Neural progenitor cell (in vitro differentiated cells): ENCODE measurements at regions not wholly inside any gene's neighbourhood (a gene's known extent, or its start where the extent isn't known, plus 50 kb on each side); places are given as distances from the start of the nearest gene placed in this dataset.

Experiments
- DNase-seq: peaks from one replicate; pipeline ENCODE4 v3.0.0-alpha.2; 2016; ENCODE audit warnings: low spot score
- H2AFZ ChIP-seq: fragments of 200-600 bp; sonication (generic); replicated peaks from 2 replicates; pipeline ENCODE4 v1.6.1; 2016; ENCODE audit warnings: antibody characterized with exemption
- H3F3A ChIP-seq: fragments of 200-600 bp; sonication (generic); 2 replicates; pipeline ENCODE4 v1.6.1; 2016; ENCODE audit warnings: antibody characterized with exemption, low read depth
- H3K27ac ChIP-seq: fragments of 200-600 bp; sonication (generic); 2 replicates; pipeline ENCODE4 v1.5.1; 2016; ENCODE audit warnings: mild to moderate bottlenecking
- H3K27me3 ChIP-seq: fragments of 200-600 bp; sonication (generic); 2 replicates; pipeline ENCODE4 v1.6.1; 2016; ENCODE audit warnings: mild to moderate bottlenecking, moderate library complexity
- H3K36me3 ChIP-seq: fragments of 200-600 bp; sonication (generic); 2 replicates; pipeline ENCODE4 v1.5.1; 2016
- H3K4me1 ChIP-seq: fragments of 200-600 bp; sonication (generic); 2 replicates; pipeline ENCODE4 v1.6.1; 2016; ENCODE audit warnings: mixed run types
- H3K4me2 ChIP-seq: fragments of 200-600 bp; sonication (generic); 2 replicates; pipeline ENCODE4 v1.6.1; 2016
- H3K4me3 ChIP-seq: fragments of 200-600 bp; sonication (generic); 2 replicates; pipeline ENCODE4 v1.5.1; 2016
- H3K79me2 ChIP-seq: fragments of 200-600 bp; sonication (generic); 2 replicates; pipeline ENCODE4 v1.6.1; 2016; ENCODE audit warnings: low read depth
- H3K9ac ChIP-seq: fragments of 200-600 bp; sonication (generic); 2 replicates; pipeline ENCODE4 v1.6.1; 2016
- H3K9me3 ChIP-seq: fragments of 200-600 bp; sonication (generic); 2 replicates; pipeline ENCODE4 v1.5.1; 2016; ENCODE audit warnings: low read depth
- H4K20me1 ChIP-seq: fragments of 200-600 bp; sonication (generic); 2 replicates; pipeline ENCODE4 v1.6.1; 2016; ENCODE audit warnings: low read depth
- H3K27ac Mint-ChIP-seq: 3 replicates; pipeline ENCODE4 v1.8.0; 2021; ENCODE audit warnings: mixed read lengths
- H3K27me3 Mint-ChIP-seq: 2 replicates; pipeline ENCODE4 v1.8.0; 2022; ENCODE audit warnings: low read depth, mild to moderate bottlenecking, inconsistent platforms, moderate library complexity, mixed read lengths; ENCODE audit not compliant: insufficient read depth
- H3K36me3 Mint-ChIP-seq: 3 replicates; pipeline ENCODE4 v1.8.0; 2021; ENCODE audit warnings: mixed read lengths
- H3K4me1 Mint-ChIP-seq: 3 replicates; pipeline ENCODE4 v1.8.0; 2021; ENCODE audit warnings: mixed read lengths
- H3K4me3 Mint-ChIP-seq: 3 replicates; pipeline ENCODE4 v1.8.0; 2021; ENCODE audit warnings: mild to moderate bottlenecking, moderate library complexity, mixed read lengths
- H3K9me3 Mint-ChIP-seq: 3 replicates; pipeline ENCODE4 v1.8.0; 2020; ENCODE audit warnings: mixed read lengths
- EZH2 ChIP-seq: fragments of 200-600 bp; sonication (generic); IDR thresholded peaks from 2 replicates; pipeline ENCODE4 v1.6.1; 2017; ENCODE audit warnings: antibody characterized with exemption, mild to moderate bottlenecking, moderate library complexity
- EZH2phosphoT487 ChIP-seq: fragments of 200-600 bp; sonication (generic); IDR thresholded peaks from 2 replicates; pipeline ENCODE4 v1.6.1; 2017; ENCODE audit warnings: antibody characterized with exemption
- TF ChIP-seq, protein P1 (sequence below): fragments of 200-600 bp; sonication (generic); IDR thresholded peaks from 2 replicates; pipeline ENCODE4 v1.5.1; 2017; ENCODE audit warnings: antibody characterized with exemption, mild to moderate bottlenecking

DNA sequence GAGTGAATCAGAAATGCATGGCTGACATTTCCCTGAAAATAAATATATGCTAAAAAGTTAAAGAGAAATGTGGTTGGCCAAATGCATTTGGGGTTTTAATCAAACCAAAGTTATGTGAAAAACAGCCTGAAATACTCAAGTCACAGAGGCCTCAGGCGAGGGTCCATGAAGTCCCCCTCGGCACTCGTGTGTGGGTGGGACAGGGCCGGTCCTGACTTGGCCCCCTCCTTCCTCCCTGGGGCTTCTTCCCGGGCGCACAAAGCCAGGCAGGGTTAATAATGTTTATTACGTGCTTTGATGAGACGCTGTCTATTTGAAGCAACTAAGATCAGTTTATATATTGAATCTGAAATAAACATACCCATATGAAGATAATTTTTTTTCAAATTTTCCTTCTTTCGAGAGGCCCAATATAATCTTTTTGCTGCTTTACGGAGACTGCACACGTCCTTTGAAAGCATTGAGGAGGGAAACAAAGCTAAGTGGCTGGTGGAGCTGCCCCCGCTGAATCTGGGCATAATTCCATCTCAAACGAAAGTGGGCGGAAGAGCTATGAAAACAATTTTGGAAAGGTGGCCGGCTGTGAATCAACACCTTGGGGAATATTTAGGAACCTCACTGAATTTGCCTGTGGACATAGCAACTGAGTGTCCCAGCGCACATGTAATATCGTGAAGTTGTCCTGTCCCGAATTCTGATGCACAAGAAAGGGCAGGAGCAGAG is 55.8 kb upstream of the SMOC2 start:
- Histone ChIP-seq H2AFZ (no peak overlapping the region), H3K9ac (no peak overlapping the region), H3F3A (peaks cover 11% of the 10 kb centered on the region), H3K79me2 (no peaks in the 10 kb centered on the region), H3K4me2 (no peak overlapping the region), H3K36me3 (no peaks in the 10 kb centered on the region), H4K20me1 (no peaks in the 10 kb centered on the region), H3K27ac (no peak overlapping the region), H3K4me3 (no peak overlapping the region), H3K27me3 (no peaks in the 10 kb centered on the region), H3K4me1 (no peaks in the 10 kb centered on the region), H3K9me3 (no peaks in the 10 kb centered on the region)
- TF ChIP-seq EZH2phosphoT487 (no peak), EZH2 (no peak)
- TF ChIP-seq, protein P1, sequence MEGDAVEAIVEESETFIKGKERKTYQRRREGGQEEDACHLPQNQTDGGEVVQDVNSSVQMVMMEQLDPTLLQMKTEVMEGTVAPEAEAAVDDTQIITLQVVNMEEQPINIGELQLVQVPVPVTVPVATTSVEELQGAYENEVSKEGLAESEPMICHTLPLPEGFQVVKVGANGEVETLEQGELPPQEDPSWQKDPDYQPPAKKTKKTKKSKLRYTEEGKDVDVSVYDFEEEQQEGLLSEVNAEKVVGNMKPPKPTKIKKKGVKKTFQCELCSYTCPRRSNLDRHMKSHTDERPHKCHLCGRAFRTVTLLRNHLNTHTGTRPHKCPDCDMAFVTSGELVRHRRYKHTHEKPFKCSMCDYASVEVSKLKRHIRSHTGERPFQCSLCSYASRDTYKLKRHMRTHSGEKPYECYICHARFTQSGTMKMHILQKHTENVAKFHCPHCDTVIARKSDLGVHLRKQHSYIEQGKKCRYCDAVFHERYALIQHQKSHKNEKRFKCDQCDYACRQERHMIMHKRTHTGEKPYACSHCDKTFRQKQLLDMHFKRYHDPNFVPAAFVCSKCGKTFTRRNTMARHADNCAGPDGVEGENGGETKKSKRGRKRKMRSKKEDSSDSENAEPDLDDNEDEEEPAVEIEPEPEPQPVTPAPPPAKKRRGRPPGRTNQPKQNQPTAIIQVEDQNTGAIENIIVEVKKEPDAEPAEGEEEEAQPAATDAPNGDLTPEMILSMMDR: no peak
- no peaks in the 10 kb centered on the region for H3K36me3 Mint-ChIP-seq
- H3K27me3 Mint-ChIP-seq: peaks cover 17% of the 10 kb centered on the region
- H3K27ac Mint-ChIP-seq: no peak overlapping the region
- peaks cover 16% of the 10 kb centered on the region for H3K9me3 Mint-ChIP-seq
- DNase-seq: no peak
- H3K4me1 Mint-ChIP-seq: peaks cover 7% of the 10 kb centered on the region
- H3K4me3 Mint-ChIP-seq: no peak overlapping the region

DNA sequence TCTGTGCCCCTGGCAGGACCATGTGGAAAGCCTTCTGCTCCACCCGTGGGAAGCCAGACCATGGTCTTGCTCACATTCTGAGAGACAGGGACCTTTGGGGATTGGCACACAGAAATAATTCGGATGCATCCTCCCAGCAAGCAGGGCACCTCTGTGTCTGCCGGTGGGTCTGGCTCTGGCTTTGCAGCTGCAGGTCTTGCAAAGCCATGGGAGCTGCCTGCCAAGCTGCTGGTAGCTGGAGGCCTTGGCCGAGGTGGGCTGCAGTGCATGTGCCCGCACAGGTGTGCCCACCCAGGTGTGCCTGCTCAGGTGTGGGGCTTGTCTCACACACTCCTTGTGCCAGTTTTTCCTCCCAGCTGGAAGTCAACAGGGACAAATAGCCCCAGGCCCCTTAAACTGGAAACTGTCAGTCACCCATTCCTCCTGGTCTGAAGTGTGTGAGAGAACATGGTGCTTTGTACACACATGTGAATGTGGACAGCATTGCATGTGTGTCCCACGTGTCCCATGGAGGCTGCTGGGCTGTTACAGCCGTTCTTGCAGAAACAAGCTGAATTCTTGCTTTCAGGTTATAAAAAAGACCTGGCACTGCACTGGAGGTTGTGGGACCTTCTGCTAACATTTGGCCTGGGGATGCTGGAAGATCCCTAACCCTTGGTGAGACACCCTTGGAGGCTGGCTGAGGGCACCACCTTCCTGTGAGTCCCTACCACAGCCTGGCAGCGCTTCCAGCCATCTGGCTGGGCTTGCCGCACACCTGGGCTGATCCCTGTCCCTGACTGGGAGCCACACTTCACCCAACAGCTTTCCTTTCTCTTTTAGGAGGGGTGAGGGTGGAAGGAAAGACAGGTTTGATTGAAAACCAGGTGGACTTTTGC is 54.9 kb upstream of the SMOC2 start:
- no peaks in the 10 kb centered on the region for H3K36me3 Mint-ChIP-seq
- no peaks in the 10 kb centered on the region for H3K36me3 ChIP-seq
- no peak for DNase-seq

DNA sequence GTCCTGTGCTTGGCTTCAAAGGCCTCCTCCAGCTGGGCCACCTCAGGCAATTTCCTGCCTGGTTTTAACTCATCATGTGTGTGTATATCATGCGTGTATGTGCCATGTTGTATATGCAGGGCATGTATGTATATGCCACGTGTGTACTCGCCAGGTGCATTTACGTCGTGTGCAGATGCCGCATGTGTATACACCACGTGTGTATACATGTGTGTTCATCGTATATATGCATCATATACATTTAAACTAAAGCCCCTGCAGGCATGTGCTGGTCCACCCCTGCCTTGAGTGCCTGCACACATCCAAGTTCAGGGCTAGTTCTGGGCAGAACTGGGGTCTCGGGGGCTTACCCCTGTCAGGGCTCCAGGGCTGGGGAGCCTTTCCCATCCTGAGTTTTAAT is 54.0 kb upstream of the SMOC2 start:
- no peaks in the 10 kb centered on the region for H4K20me1 ChIP-seq
- H3K27ac ChIP-seq: no peak overlapping the region
- H3K36me3 ChIP-seq: no peaks in the 10 kb centered on the region
- H3K4me2 ChIP-seq: no peak overlapping the region
- H3F3A ChIP-seq: peaks cover 11% of the 10 kb centered on the region
- Mint-ChIP-seq H3K36me3 (no peaks in the 10 kb centered on the region), H3K9me3 (peaks cover 5% of the 10 kb centered on the region), H3K27ac (no peak overlapping the region), H3K4me3 (no peak overlapping the region), H3K27me3 (peaks cover 12% of the 10 kb centered on the region), H3K4me1 (peaks cover 10% of the 10 kb centered on the region)
- TF ChIP-seq EZH2phosphoT487 (no peak), EZH2 (no peak)
- TF ChIP-seq, protein P1: no peak
- no peak overlapping the region for H3K4me3 ChIP-seq
- no peaks in the 10 kb centered on the region for H3K79me2 ChIP-seq
- no peak overlapping the region for H3K9ac ChIP-seq
- H3K9me3 ChIP-seq: no peaks in the 10 kb centered on the region
- no peak overlapping the region for H2AFZ ChIP-seq
- DNase-seq: no peak
- no peaks in the 10 kb centered on the region for H3K27me3 ChIP-seq
- H3K4me1 ChIP-seq: no peaks in the 10 kb centered on the region

More for the DNA sequence above, 54.9 kb upstream of the SMOC2 start:
- H3K4me3 ChIP-seq: no peak overlapping the region
- no peak overlapping the region for H3K4me2 ChIP-seq
- no peaks in the 10 kb centered on the region for H3K27me3 ChIP-seq
- H2AFZ ChIP-seq: no peak overlapping the region
- peaks cover 9% of the 10 kb centered on the region for H3K9me3 Mint-ChIP-seq
- TF ChIP-seq EZH2: no peak
- TF ChIP-seq, protein P1: no peak
- no peak for TF ChIP-seq EZH2phosphoT487
- H3K9ac ChIP-seq: no peak overlapping the region
- H3K4me3 Mint-ChIP-seq: no peak overlapping the region
- H3F3A ChIP-seq: peaks cover 11% of the 10 kb centered on the region
- no peaks in the 10 kb centered on the region for H3K79me2 ChIP-seq
- no peak overlapping the region for H3K27ac Mint-ChIP-seq
- no peak overlapping the region for H3K27ac ChIP-seq
- no peaks in the 10 kb centered on the region for H3K9me3 ChIP-seq
- H3K4me1 Mint-ChIP-seq: peaks cover 10% of the 10 kb centered on the region
- H3K4me1 ChIP-seq: no peaks in the 10 kb centered on the region
- no peaks in the 10 kb centered on the region for H4K20me1 ChIP-seq
- peaks cover 12% of the 10 kb centered on the region for H3K27me3 Mint-ChIP-seq
